ENCODE measurements at regions not wholly inside any gene's neighbourhood (a gene's known extent, or its start where the extent isn't known, plus 50 kb on each side); places are given as distances from the start of the nearest gene placed in this dataset.

DNA sequence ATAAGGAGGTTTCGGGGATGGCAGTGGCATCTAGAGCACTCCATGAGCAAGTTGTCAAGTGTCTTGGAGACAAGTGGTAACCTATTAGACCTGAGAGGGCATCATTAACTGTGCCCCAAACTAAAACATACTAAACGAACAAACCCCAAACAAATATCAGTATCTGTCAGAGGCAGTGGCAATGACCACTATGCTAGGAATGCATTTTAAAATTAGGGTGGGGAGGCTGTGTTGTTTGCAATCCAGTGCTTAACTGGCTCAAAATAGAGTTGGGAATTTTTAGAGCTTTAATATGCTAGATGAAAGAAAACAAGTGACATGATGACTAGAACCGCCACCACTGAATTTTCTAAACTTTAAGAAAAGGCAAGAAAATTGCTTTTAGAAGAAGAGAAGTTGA, 51.8 kb upstream of the TPRG1 start:
- Mint-ChIP-seq H3K36me3 (peaks cover 17% of the 10 kb centered on the region), H3K27ac (no peak overlapping the region), H3K4me3 (no peak overlapping the region), H3K9me3 (peaks cover 34% of the 10 kb centered on the region), H3K4me1 (0 out of 2 replicates have a peak, but pooled peaks cover 2% of the 10 kb centered on the region), H3K27me3 (ENCODE audit: low read depth) (no peaks in the 10 kb centered on the region; the same call in 1 of the 2 replicates)
- no peak for ATAC-seq
- ChIA-PET POLR2A (no interaction called here), CTCF (no interaction called here)
- TF ChIP-seq E2F1 (CRISPR knock-in tag; IDR thresholded peaks at IDR 0.05), result no peak
- DNase-seq (ENCODE audit: low spot score), result no peak

GRCh38 chr3:189121092-189121491, 50.7 kb upstream of the TPRG1 start:
- ATAC-seq, result no peak
- Mint-ChIP-seq H3K27me3 (ENCODE audit: low read depth) (no peaks in the 10 kb centered on the region; the same call in 1 of the 2 replicates), H3K9me3 (peaks cover 34% of the 10 kb centered on the region), H3K4me3 (no peak overlapping the region), H3K36me3 (peaks cover 17% of the 10 kb centered on the region), H3K27ac (no peak overlapping the region), H3K4me1 (0 out of 2 replicates have a peak, but pooled peaks cover 2% of the 10 kb centered on the region)
- ChIA-PET CTCF (interaction anchor here (0.9 to 1.3 kb wide), 3 partner anchors 28 to 80 kb away, joined by 3 read pairs; no protein-coding TSS in a partner anchor), POLR2A (no interaction called here)
- no peak for DNase-seq (ENCODE audit: low spot score)
- TF ChIP-seq RELA (CRISPR knock-in tag; IDR thresholded peaks at IDR 0.05; ENCODE audit: borderline replicate concordance) (no peak), NR2C2 (CRISPR knock-in tag; IDR thresholded peaks at IDR 0.05) (no peak), OVOL2 (CRISPR knock-in tag; IDR thresholded peaks at IDR 0.05; ENCODE audit: borderline replicate concordance) (no peak), NFE2L1 (CRISPR knock-in tag; IDR thresholded peaks at IDR 0.05) (no peak), ZNF232 (CRISPR knock-in tag; IDR thresholded peaks at IDR 0.05) (no peak), TEAD4 (CRISPR knock-in tag; IDR thresholded peaks at IDR 0.05) (no peak), JUN (CRISPR knock-in tag; IDR thresholded peaks at IDR 0.05) (no peak), FOXP1 (CRISPR knock-in tag; IDR thresholded peaks at IDR 0.05; ENCODE audit: borderline replicate concordance) (no peak)
- TF ChIP-seq, protein P1, sequence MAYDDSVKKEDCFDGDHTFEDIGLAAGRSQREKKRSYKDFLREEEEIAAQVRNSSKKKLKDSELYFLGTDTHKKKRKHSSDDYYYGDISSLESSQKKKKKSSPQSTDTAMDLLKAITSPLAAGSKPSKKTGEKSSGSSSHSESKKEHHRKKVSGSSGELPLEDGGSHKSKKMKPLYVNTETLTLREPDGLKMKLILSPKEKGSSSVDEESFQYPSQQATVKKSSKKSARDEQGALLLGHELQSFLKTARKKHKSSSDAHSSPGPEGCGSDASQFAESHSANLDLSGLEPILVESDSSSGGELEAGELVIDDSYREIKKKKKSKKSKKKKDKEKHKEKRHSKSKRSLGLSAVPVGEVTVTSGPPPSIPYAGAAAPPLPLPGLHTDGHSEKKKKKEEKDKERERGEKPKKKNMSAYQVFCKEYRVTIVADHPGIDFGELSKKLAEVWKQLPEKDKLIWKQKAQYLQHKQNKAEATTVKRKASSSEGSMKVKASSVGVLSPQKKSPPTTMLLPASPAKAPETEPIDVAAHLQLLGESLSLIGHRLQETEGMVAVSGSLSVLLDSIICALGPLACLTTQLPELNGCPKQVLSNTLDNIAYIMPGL (CRISPR knock-in tag; IDR thresholded peaks at IDR 0.05), result no peak
- TF ChIP-seq, protein P2, sequence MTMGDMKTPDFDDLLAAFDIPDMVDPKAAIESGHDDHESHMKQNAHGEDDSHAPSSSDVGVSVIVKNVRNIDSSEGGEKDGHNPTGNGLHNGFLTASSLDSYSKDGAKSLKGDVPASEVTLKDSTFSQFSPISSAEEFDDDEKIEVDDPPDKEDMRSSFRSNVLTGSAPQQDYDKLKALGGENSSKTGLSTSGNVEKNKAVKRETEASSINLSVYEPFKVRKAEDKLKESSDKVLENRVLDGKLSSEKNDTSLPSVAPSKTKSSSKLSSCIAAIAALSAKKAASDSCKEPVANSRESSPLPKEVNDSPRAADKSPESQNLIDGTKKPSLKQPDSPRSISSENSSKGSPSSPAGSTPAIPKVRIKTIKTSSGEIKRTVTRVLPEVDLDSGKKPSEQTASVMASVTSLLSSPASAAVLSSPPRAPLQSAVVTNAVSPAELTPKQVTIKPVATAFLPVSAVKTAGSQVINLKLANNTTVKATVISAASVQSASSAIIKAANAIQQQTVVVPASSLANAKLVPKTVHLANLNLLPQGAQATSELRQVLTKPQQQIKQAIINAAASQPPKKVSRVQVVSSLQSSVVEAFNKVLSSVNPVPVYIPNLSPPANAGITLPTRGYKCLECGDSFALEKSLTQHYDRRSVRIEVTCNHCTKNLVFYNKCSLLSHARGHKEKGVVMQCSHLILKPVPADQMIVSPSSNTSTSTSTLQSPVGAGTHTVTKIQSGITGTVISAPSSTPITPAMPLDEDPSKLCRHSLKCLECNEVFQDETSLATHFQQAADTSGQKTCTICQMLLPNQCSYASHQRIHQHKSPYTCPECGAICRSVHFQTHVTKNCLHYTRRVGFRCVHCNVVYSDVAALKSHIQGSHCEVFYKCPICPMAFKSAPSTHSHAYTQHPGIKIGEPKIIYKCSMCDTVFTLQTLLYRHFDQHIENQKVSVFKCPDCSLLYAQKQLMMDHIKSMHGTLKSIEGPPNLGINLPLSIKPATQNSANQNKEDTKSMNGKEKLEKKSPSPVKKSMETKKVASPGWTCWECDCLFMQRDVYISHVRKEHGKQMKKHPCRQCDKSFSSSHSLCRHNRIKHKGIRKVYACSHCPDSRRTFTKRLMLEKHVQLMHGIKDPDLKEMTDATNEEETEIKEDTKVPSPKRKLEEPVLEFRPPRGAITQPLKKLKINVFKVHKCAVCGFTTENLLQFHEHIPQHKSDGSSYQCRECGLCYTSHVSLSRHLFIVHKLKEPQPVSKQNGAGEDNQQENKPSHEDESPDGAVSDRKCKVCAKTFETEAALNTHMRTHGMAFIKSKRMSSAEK (CRISPR knock-in tag; IDR thresholded peaks at IDR 0.05; ENCODE audit: borderline replicate concordance), result no peak
- TF ChIP-seq, protein P3, sequence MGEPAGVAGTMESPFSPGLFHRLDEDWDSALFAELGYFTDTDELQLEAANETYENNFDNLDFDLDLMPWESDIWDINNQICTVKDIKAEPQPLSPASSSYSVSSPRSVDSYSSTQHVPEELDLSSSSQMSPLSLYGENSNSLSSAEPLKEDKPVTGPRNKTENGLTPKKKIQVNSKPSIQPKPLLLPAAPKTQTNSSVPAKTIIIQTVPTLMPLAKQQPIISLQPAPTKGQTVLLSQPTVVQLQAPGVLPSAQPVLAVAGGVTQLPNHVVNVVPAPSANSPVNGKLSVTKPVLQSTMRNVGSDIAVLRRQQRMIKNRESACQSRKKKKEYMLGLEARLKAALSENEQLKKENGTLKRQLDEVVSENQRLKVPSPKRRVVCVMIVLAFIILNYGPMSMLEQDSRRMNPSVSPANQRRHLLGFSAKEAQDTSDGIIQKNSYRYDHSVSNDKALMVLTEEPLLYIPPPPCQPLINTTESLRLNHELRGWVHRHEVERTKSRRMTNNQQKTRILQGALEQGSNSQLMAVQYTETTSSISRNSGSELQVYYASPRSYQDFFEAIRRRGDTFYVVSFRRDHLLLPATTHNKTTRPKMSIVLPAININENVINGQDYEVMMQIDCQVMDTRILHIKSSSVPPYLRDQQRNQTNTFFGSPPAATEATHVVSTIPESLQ (CRISPR knock-in tag; IDR thresholded peaks at IDR 0.05), result no peak
- TF ChIP-seq, protein P4, sequence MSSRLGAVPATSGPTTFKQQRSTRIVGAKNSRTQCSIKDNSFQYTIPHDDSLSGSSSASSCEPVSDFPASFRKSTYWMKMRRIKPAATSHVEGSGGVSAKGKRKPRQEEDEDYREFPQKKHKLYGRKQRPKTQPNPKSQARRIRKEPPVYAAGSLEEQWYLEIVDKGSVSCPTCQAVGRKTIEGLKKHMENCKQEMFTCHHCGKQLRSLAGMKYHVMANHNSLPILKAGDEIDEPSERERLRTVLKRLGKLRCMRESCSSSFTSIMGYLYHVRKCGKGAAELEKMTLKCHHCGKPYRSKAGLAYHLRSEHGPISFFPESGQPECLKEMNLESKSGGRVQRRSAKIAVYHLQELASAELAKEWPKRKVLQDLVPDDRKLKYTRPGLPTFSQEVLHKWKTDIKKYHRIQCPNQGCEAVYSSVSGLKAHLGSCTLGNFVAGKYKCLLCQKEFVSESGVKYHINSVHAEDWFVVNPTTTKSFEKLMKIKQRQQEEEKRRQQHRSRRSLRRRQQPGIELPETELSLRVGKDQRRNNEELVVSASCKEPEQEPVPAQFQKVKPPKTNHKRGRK (CRISPR knock-in tag; IDR thresholded peaks at IDR 0.05; ENCODE audit: borderline replicate concordance), result no peak

Measured in WTC11 (cell line).